Neuronal stem cell (in vitro differentiated cells): ENCODE measurements at regions not wholly inside any gene's neighbourhood (a gene's known extent, or its start where the extent isn't known, plus 50 kb on each side); places are given as distances from the start of the nearest gene placed in this dataset.

Source experiments
- DNase-seq: peaks from one replicate; pipeline ENCODE4 v3.0.0-alpha.2; 2013; ENCODE audit warnings: low spot score
- H2AFZ ChIP-seq: one replicate; pipeline ENCODE4 v1.6.1; 2013; ENCODE audit warnings: mild to moderate bottlenecking, low read length, inconsistent platforms
- H2AK5ac ChIP-seq: 2 replicates; pipeline ENCODE4 v1.6.1; 2013; ENCODE audit warnings: low read depth, mild to moderate bottlenecking, inconsistent platforms, low read length, moderate library complexity, mixed read lengths
- H2BK120ac ChIP-seq: 2 replicates; pipeline ENCODE4 v1.6.1; 2013; ENCODE audit warnings: low read depth, mild to moderate bottlenecking, inconsistent platforms, low read length, moderate library complexity, mixed read lengths
- H2BK12ac ChIP-seq: one replicate; pipeline ENCODE4 v1.6.1; 2013; ENCODE audit warnings: low read length, inconsistent platforms
- H2BK15ac ChIP-seq: 2 replicates; pipeline ENCODE4 v1.6.1; 2013; ENCODE audit warnings: mild to moderate bottlenecking, low read length, inconsistent platforms, mixed read lengths
- H2BK5ac ChIP-seq: one replicate; pipeline ENCODE4 v1.6.1; 2013; ENCODE audit warnings: inconsistent platforms, mild to moderate bottlenecking, low read length, moderate library complexity
- H3K14ac ChIP-seq: one replicate; pipeline ENCODE4 v1.6.1; 2013; ENCODE audit warnings: low read length, inconsistent platforms
- H3K18ac ChIP-seq: 2 replicates; pipeline ENCODE4 v1.6.1; 2013; ENCODE audit warnings: low read length, inconsistent platforms
- H3K23ac ChIP-seq: 2 replicates; pipeline ENCODE4 v1.6.1; 2013; ENCODE audit warnings: low read depth, mild to moderate bottlenecking, mixed read lengths, low read length, inconsistent platforms; ENCODE audit not compliant: poor library complexity
- H3K27ac ChIP-seq: replicated peaks from 3 replicates; pipeline ENCODE4 v1.5.1; 2013; ENCODE audit warnings: low read length, inconsistent platforms
- H3K27me3 ChIP-seq, 3 experiments: 2 replicates each; pipeline ENCODE4 v1.6.1; 2013; ENCODE audit warnings: low read length in 3 of 3, mild to moderate bottlenecking in 2 of 3, inconsistent platforms in 1 of 3, low read depth in 1 of 3, mixed read lengths in 1 of 3, moderate library complexity in 1 of 3; ENCODE audit not compliant: control insufficient read depth in 3 of 3, insufficient read depth in 3 of 3
- H3K36me3 ChIP-seq, 2 donors: replicated peaks in 1 of 2; 2 replicates each; pipeline ENCODE4 v1.6.1; 2013; ENCODE audit warnings: low read length in 2 of 2; ENCODE audit not compliant: control insufficient read depth in 2 of 2, insufficient read depth in 2 of 2
- H3K4ac ChIP-seq: 2 replicates; pipeline ENCODE4 v1.6.1; 2013; ENCODE audit warnings: inconsistent platforms, mild to moderate bottlenecking, low read length, moderate library complexity
- H3K4me1 ChIP-seq, 2 donors: 1 replicate in 1 of 2; 2 replicates in 1 of 2; pipeline ENCODE4 v1.6.1; 2013; ENCODE audit warnings: low read length in 2 of 2, low read depth in 1 of 2; ENCODE audit not compliant: control insufficient read depth in 2 of 2, insufficient read depth in 1 of 2
- H3K4me2 ChIP-seq: one replicate; pipeline ENCODE4 v1.6.1; 2013; ENCODE audit warnings: mild to moderate bottlenecking, low read length, inconsistent platforms; ENCODE audit not compliant: insufficient read depth, poor library complexity, severe bottlenecking
- H3K4me3 ChIP-seq, 2 donors: 2 replicates each; pipeline ENCODE4 v1.5.1; 2013; ENCODE audit warnings: low read length in 2 of 2, mild to moderate bottlenecking in 2 of 2, inconsistent platforms in 1 of 2, moderate library complexity in 1 of 2
- H3K79me1 ChIP-seq: one replicate; pipeline ENCODE4 v1.6.1; 2013; ENCODE audit warnings: low read depth, mild to moderate bottlenecking, inconsistent platforms, low read length, moderate library complexity
- H3K9ac ChIP-seq: one replicate; pipeline ENCODE4 v1.6.1; 2013; ENCODE audit warnings: mild to moderate bottlenecking, low read depth, low read length, inconsistent platforms; ENCODE audit not compliant: poor library complexity
- H3K9me3 ChIP-seq, 2 donors: replicated peaks in 1 of 2; 2 replicates each; pipeline versions ENCODE3 to v1.6.1; 2013; ENCODE audit warnings: low read length in 2 of 2, mild to moderate bottlenecking in 2 of 2, inconsistent platforms in 1 of 2, low read depth in 1 of 2, mixed read lengths in 1 of 2, moderate library complexity in 1 of 2; ENCODE audit not compliant: control insufficient read depth in 2 of 2, insufficient read depth in 1 of 2
- H4K8ac ChIP-seq: one replicate; pipeline ENCODE4 v1.6.1; 2013; ENCODE audit warnings: low read depth, mild to moderate bottlenecking, inconsistent platforms, low read length, moderate library complexity
- H4K91ac ChIP-seq: one replicate; pipeline ENCODE4 v1.6.1; 2013; ENCODE audit warnings: low read length, low read depth, mild to moderate bottlenecking, inconsistent platforms; ENCODE audit not compliant: poor library complexity
- WGBS, 2 donors: extraction: QIAGEN DNeasy Blood & Tissue Kit; methylation state at CpG; one replicate each; pipeline ENCODE4 v1.1.7; 2013; ENCODE audit warnings: missing lambda C conversion rate in 2 of 2, mixed read lengths in 1 of 2; ENCODE audit not compliant: insufficient read length in 2 of 2, insufficient replicate concordance in 1 of 2; ENCODE audit errors: extremely low coverage in 2 of 2; 5-methylcytosine and 5-hydroxymethylcytosine counted together

DNA sequence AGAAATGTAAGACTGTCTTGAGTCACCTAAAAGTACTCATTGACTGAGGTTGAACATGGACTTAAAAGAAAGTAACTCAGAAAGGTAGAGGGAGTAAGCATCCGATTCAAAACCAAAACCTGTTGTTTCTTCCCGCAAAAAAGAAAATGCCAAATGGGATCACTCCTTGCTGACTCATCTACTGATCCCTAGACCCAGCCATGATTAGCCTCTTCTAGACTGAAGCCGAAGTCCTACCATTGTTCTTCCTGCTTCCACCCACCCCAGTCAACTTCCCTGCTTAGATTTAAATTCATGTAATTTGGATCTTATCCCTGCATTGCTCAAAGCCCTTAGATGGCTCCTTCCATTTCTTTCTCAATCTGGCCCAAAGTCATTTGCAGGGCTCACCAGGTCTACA, 760.5 kb upstream of the SOX9 start:
- no CpG with 5 or more reads among the region's 3 CpGs for WGBS, 2 donors
- Histone ChIP-seq H2BK15ac (no peak overlapping the region), H3K18ac (no peak overlapping the region), H4K8ac (no peak overlapping the region), H3K9me3 (no peaks in the 10 kb centered on the region), H3K4me3 (no peak overlapping the region), H3K23ac (no peak overlapping the region), H3K9ac (no peak overlapping the region), H3K4ac (no peak overlapping the region), H2AFZ (no peak overlapping the region), H2BK12ac (no peak overlapping the region), H3K79me1 (no peaks in the 10 kb centered on the region), H3K4me1 (no peaks in the 10 kb centered on the region), H2BK5ac (no peak overlapping the region), H3K27ac (no peak overlapping the region), H3K36me3 (no peaks in the 10 kb centered on the region), H3K27me3 (no peaks in the 10 kb centered on the region), H3K4me2 (no peak overlapping the region), H2AK5ac (no peak overlapping the region), H3K14ac (no peak overlapping the region), H4K91ac (no peak overlapping the region), H2BK120ac (no peak overlapping the region)
- DNase-seq: no peak

DNA sequence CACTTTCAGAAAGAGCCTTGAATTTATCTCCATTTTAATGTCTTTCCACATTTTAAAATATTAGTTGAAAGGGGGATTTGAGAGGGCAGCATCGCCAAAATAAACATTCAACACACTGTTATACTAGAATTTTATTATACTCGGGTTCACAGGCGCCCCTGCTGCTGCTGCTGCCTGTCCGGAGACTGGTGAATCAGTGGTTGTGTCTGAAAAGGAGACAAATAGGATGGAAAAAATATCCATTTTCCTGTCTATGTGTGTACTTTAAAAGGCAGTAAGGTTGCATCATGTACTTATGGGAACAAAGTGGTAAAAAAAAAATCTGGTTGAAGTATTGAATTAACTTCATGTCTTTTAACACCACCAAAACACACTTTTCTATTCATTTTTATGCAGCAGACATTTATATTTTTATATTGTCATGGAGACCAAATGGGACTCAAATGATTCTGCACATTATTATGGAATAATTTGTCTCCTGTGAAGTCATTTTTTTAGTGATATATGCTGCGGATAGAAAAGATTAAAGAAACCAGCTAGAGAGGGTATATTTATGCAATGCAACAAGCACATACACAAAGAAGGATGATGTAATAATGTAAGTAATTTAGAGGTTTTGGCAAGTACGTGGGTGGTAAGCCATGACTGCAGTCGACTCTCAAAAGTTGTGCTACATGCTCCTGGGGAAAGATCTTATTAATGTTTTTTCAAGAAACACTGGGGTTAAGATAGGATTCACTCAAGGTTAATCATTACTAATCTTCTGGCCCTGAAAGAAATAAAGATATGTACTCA, 759.0 kb upstream of the SOX9 start:
- H2BK12ac ChIP-seq: no peak overlapping the region
- no peaks in the 10 kb centered on the region for H3K9me3 ChIP-seq
- no peak overlapping the region for H4K8ac ChIP-seq
- no peak overlapping the region for H3K9ac ChIP-seq
- H3K4me3 ChIP-seq: no peak overlapping the region
- H3K79me1 ChIP-seq: no peaks in the 10 kb centered on the region
- H3K27ac ChIP-seq: no peak overlapping the region
- H3K18ac ChIP-seq: no peak overlapping the region
- no peak overlapping the region for H2BK15ac ChIP-seq
- H4K91ac ChIP-seq: no peak overlapping the region
- no peak for DNase-seq
- H3K23ac ChIP-seq: no peak overlapping the region
- WGBS, 2 donors: no CpG with 5 or more reads among the region's 7 CpGs
- H3K27me3 ChIP-seq: no peaks in the 10 kb centered on the region
- H2AFZ ChIP-seq: no peak overlapping the region
- no peak overlapping the region for H2AK5ac ChIP-seq
- H2BK5ac ChIP-seq: no peak overlapping the region
- H3K4ac ChIP-seq: no peak overlapping the region
- no peaks in the 10 kb centered on the region for H3K36me3 ChIP-seq
- no peak overlapping the region for H3K14ac ChIP-seq
- no peak overlapping the region for H3K4me2 ChIP-seq
- H2BK120ac ChIP-seq: no peak overlapping the region
- H3K4me1 ChIP-seq: no peaks in the 10 kb centered on the region

DNA sequence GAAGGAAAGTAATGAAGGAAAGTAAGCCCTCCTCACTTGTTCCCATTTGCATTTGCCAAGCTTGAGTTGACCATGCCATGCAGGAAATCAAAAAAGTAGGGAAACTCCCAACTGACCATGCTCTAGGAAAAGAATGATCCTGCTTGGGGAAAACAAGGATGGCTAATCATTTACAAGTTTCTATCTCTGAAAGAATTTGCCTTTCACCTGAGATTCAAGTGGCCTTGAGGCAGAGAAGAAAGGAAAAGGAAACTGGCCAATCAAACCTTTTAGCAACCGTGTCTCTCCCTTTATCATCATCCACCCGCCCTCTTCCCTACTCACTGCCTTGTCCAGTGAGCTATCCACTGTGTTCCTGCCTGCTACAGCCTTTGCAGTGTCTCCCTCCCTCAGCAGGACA, 757.2 kb upstream of the SOX9 start:
- no CpG with 5 or more reads among the region's 2 CpGs for WGBS, 2 donors
- Histone ChIP-seq H3K18ac (no peak overlapping the region), H4K8ac (no peak overlapping the region), H3K14ac (no peak overlapping the region), H3K27ac (no peak overlapping the region), H2BK12ac (no peak overlapping the region), H3K36me3 (no peaks in the 10 kb centered on the region), H3K4ac (no peak overlapping the region), H2AK5ac (no peak overlapping the region), H3K27me3 (no peaks in the 10 kb centered on the region), H3K9me3 (no peaks in the 10 kb centered on the region), H3K9ac (no peak overlapping the region), H3K4me3 (no peak overlapping the region), H2BK15ac (no peak overlapping the region), H3K4me1 (no peaks in the 10 kb centered on the region), H2AFZ (no peak overlapping the region), H2BK120ac (no peak overlapping the region), H3K4me2 (no peak overlapping the region), H4K91ac (no peak overlapping the region), H2BK5ac (no peak overlapping the region), H3K79me1 (no peaks in the 10 kb centered on the region), H3K23ac (no peak overlapping the region)
- no peak for DNase-seq

- Histone ChIP-seq H3K27me3 (no peaks in the 10 kb centered on the region), H2BK5ac (no peak overlapping the region), H3K23ac (no peak overlapping the region), H3K14ac (no peak overlapping the region), H3K9ac (no peak overlapping the region), H2BK15ac (no peak overlapping the region), H3K4me1 (no peaks in the 10 kb centered on the region), H4K91ac (no peak overlapping the region), H3K4me3 (no peak overlapping the region), H3K36me3 (no peaks in the 10 kb centered on the region), H2AK5ac (no peak overlapping the region), H3K18ac (no peak overlapping the region), H3K27ac (no peak overlapping the region), H3K4ac (no peak overlapping the region), H2AFZ (no peak overlapping the region), H2BK12ac (no peak overlapping the region), H3K9me3 (no peaks in the 10 kb centered on the region), H2BK120ac (no peak overlapping the region), H3K4me2 (no peak overlapping the region), H3K79me1 (no peaks in the 10 kb centered on the region), H4K8ac (no peak overlapping the region)
- DNase-seq: no peak
- WGBS, 2 donors: no CpG with 5 or more reads among the region's 7 CpGs
Observed at GRCh38 chr17:71371809-71372208, 749.0 kb upstream of the SOX9 start.
